Esophagus squamous epithelium (tissue), 5 donors: ENCODE measurements at regions not wholly inside any gene's neighbourhood (a gene's known extent, or its start where the extent isn't known, plus 50 kb on each side); places are given as distances from the start of the nearest gene placed in this dataset.

Experiments used
- DNase-seq: peaks from one replicate; lab custom pipeline; 2025; lab: John Stamatoyannopoulos, UW
- H3K27ac ChIP-seq, 4 donors: fragments of 200-600 bp; sonication (generic); one replicate each; pipeline ENCODE4 v1.5.1; 2016 to 2019; ENCODE audit warnings: mild to moderate bottlenecking in 1 of 4
- H3K27me3 ChIP-seq, 4 donors: fragments of 200-600 bp; sonication (generic); 1 replicate in 3 of 4; 2 replicates in 1 of 4; pipeline versions ENCODE4 v1.5.1 to v1.6.0; 2017 to 2021; ENCODE audit warnings: antibody characterized with exemption in 1 of 4
- H3K36me3 ChIP-seq, 3 donors: fragments of 200-600 bp; sonication (generic); one replicate each; pipeline ENCODE4 v1.5.1; 2016 to 2019
- H3K4me1 ChIP-seq, 3 donors: fragments of 200-600 bp; sonication (generic); one replicate each; pipeline ENCODE4 v1.5.1; 2017 to 2019
- H3K4me3 ChIP-seq, 4 donors: fragments of 200-600 bp; sonication (generic); 1 replicate in 3 of 4; 2 replicates in 1 of 4; pipeline ENCODE4 v1.5.1; 2016 to 2019; ENCODE audit warnings: mild to moderate bottlenecking in 2 of 4, moderate library complexity in 1 of 4
- H3K9me3 ChIP-seq, 3 donors: fragments of 200-600 bp; sonication (generic); one replicate each; pipeline ENCODE4 v1.5.1; 2016 to 2019
- POLR2A ChIP-seq, 4 donors: fragments of 450-650 bp; IDR thresholded peaks; one replicate each; pipeline ENCODE4 v1.6.1; 2017; ENCODE audit warnings: antibody characterized with exemption in 4 of 4, mild to moderate bottlenecking in 4 of 4, moderate library complexity in 3 of 4
- WGBS, 2 donors: methylation state at CpG; one replicate each; pipeline ENCODE4 v1.1.5; 2018; 5-methylcytosine and 5-hydroxymethylcytosine counted together
- intact Hi-C: fragments of 100-400 bp; cut with DNase I; formaldehyde crosslinking; loops from one replicate; pipeline ENCODE4 v1.15.0; 2022
- TF ChIP-seq, protein P1 (sequence below), 6 experiments: fragments of 450-650 bp in 4 of 6; fragments of 200-600 bp in 2 of 6; sonication (generic) in 2 of 6; IDR thresholded peaks; one replicate each; pipeline ENCODE4 v1.5.1; 2016 to 2019; ENCODE audit warnings: antibody characterized with exemption in 6 of 6, mild to moderate bottlenecking in 4 of 6, moderate library complexity in 4 of 6
- donor health status: DM: yes; HTN: yes; CAD: no.

- Histone ChIP-seq H3K4me3 (no peak overlapping the region), H3K27ac (no peak overlapping the region), H3K27me3 (no peaks in the 10 kb centered on the region), H3K36me3 (no peaks in the 10 kb centered on the region), H3K9me3 (peaks cover 0 to 7% (median 3%) of the 10 kb centered on the region in 3 donors), H3K4me1 (no peaks in the 10 kb centered on the region)
- no peak for DNase-seq
- TF ChIP-seq, protein P1, sequence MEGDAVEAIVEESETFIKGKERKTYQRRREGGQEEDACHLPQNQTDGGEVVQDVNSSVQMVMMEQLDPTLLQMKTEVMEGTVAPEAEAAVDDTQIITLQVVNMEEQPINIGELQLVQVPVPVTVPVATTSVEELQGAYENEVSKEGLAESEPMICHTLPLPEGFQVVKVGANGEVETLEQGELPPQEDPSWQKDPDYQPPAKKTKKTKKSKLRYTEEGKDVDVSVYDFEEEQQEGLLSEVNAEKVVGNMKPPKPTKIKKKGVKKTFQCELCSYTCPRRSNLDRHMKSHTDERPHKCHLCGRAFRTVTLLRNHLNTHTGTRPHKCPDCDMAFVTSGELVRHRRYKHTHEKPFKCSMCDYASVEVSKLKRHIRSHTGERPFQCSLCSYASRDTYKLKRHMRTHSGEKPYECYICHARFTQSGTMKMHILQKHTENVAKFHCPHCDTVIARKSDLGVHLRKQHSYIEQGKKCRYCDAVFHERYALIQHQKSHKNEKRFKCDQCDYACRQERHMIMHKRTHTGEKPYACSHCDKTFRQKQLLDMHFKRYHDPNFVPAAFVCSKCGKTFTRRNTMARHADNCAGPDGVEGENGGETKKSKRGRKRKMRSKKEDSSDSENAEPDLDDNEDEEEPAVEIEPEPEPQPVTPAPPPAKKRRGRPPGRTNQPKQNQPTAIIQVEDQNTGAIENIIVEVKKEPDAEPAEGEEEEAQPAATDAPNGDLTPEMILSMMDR (IDR thresholded peaks at IDR 0.05), result no peak
- no peak for TF ChIP-seq POLR2A (IDR thresholded peaks at IDR 0.05)
- intact Hi-C loops, result no loop called here
- WGBS, 2 donors, result 65 to 91% methylated on average over 2 of the region's 2 CpGs
Measured at GRCh38 chr10:4337563-4337962, 488.4 kb upstream of the AKR1E2 start.

- Histone ChIP-seq H3K4me1 (no peaks in the 10 kb centered on the region), H3K27me3 (no peaks in the 10 kb centered on the region), H3K27ac (no peak overlapping the region), H3K36me3 (no peaks in the 10 kb centered on the region), H3K9me3 (peaks cover 0 to 7% (median 3%) of the 10 kb centered on the region in 3 donors), H3K4me3 (no peak overlapping the region)
- no peak for DNase-seq
- intact Hi-C loops, result no loop called here
- WGBS, 2 donors, result 72 to 84% methylated on average over 5 of the region's 5 CpGs
- TF ChIP-seq POLR2A (IDR thresholded peaks at IDR 0.05), result no peak
- TF ChIP-seq, protein P1 (IDR thresholded peaks at IDR 0.05), result no peak
Measured at GRCh38 chr10:4334871-4335270, 491.1 kb upstream of the AKR1E2 start.

GRCh38 chr10:4334015-4334414 is 492.0 kb upstream of the AKR1E2 start:
- Histone ChIP-seq H3K27ac (no peak overlapping the region), H3K27me3 (no peaks in the 10 kb centered on the region), H3K36me3 (no peaks in the 10 kb centered on the region), H3K4me3 (no peak overlapping the region), H3K9me3 (peaks cover 0 to 7% (median 3%) of the 10 kb centered on the region in 3 donors), H3K4me1 (no peaks in the 10 kb centered on the region)
- TF ChIP-seq, protein P1 (IDR thresholded peaks at IDR 0.05), result no peak
- TF ChIP-seq POLR2A (IDR thresholded peaks at IDR 0.05), result no peak
- DNase-seq, result no peak
- intact Hi-C loops, result no loop called here
- 78 to 85% methylated on average over 6 of the region's 6 CpGs for WGBS, 2 donors

DNA sequence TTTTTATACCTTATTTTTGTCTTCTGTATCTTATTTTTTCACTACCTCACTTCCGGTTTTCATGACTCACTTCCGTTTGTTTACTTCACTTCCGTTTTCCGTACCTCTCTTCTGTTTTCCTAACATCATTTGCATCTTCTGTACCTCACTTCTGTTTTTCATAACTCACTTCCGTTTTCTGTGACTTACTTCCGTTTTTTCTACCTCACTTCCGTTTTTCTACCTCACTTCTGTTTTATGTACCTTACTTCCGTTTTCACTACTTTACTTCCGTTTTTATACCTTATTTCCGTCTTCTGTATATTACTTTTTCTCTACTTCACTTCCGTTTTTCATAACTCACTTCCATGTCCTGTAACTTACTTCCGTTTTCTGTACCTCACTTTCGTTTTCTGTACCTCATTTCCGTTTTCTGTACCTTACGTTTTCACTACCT is 492.5 kb upstream of the AKR1E2 start:
- WGBS, 2 donors, result 67 to 87% methylated on average over 14 to 15 of the region's 15 CpGs
- H3K9me3 ChIP-seq, result peaks cover 0 to 7% (median 3%) of the 10 kb centered on the region in 3 donors
- no peak for DNase-seq

DNA sequence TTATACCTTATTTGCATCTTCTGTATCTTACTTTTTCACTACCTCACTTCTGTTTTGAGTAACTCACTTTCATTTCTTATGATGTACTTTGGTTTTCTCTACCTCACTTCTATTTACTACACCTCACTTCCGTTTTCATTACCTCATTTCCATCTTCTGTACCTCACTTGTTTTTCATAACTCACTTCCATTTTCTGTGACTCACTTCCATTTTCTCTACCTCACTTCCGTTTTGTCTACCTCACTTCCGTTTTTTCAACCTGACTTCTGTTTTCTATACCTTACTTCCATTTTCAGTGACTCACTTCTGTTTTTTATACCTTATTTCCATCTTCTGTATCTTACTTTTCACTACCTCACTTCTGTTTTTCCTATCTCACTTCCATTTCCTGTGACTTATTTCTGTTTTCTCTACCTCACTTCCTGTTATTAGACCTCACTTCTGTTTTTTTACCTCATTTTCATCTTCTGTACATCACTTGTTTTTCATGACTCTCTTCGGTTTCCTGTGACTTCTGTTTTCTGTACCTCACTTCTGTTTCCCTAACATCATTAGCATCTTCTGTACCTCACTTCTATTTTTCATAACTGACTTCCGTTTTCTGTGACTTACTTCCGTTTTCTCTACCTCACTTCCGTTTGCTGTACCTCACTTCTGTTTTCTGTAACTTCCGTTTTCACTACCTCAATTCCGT is 493.1 kb upstream of the AKR1E2 start:
- Histone ChIP-seq H3K4me3 (no peak overlapping the region), H3K27ac (no peak overlapping the region), H3K27me3 (no peaks in the 10 kb centered on the region), H3K36me3 (no peaks in the 10 kb centered on the region), H3K4me1 (no peaks in the 10 kb centered on the region), H3K9me3 (peaks cover 0 to 7% (median 3%) of the 10 kb centered on the region in 3 donors)
- WGBS, 2 donors, result 79 to 89% methylated on average over 9 of the region's 9 CpGs
- TF ChIP-seq POLR2A (IDR thresholded peaks at IDR 0.05), result no peak
- TF ChIP-seq, protein P1 (IDR thresholded peaks at IDR 0.05), result no peak
- intact Hi-C loops, result no loop called here
- DNase-seq, result no peak

More for the DNA sequence above, 492.5 kb upstream of the AKR1E2 start:
- intact Hi-C loops, result no loop called here
- TF ChIP-seq POLR2A (IDR thresholded peaks at IDR 0.05), result no peak
- TF ChIP-seq, protein P1 (IDR thresholded peaks at IDR 0.05), result no peak
- Histone ChIP-seq H3K4me1 (no peaks in the 10 kb centered on the region), H3K4me3 (no peak overlapping the region), H3K27me3 (no peaks in the 10 kb centered on the region), H3K27ac (no peak overlapping the region), H3K36me3 (no peaks in the 10 kb centered on the region)
